ENCODE measurements at regions not wholly inside any gene's neighbourhood (a gene's known extent, or its start where the extent isn't known, plus 50 kb on each side); places are given as distances from the start of the nearest gene placed in this dataset.

DNA sequence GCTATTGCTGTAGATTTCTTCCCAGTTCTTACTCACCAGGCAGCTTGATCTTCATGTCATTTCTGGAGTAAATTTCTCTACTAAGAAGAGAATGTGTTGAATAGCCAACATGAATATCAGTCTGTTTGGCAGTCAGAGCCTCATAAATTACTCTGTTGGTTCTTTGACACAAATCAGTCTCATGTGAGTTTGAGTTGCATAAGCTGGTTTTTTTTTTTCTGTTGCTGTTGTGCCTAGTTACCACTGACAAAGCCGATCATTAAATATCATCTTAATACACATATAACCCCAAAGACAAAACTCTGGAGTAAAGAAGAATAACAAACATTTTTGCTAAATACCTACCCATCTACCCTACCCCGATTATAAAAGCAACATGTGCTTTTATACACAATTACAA is 240.5 kb upstream of the KCNJ16 start:
- no peaks in the 10 kb centered on the region for H3K27me3 Mint-ChIP-seq
- H3K36me3 Mint-ChIP-seq, result no peaks in the 10 kb centered on the region
- no peaks in the 10 kb centered on the region for H3K4me1 Mint-ChIP-seq
- H3K9me3 Mint-ChIP-seq, result no peaks in the 10 kb centered on the region
- H3K27ac Mint-ChIP-seq, result no peak overlapping the region
- H3K4me3 Mint-ChIP-seq, result no peak overlapping the region
- CTCF ChIA-PET, result no interaction called here
- DNase-seq, result no peak

DNA sequence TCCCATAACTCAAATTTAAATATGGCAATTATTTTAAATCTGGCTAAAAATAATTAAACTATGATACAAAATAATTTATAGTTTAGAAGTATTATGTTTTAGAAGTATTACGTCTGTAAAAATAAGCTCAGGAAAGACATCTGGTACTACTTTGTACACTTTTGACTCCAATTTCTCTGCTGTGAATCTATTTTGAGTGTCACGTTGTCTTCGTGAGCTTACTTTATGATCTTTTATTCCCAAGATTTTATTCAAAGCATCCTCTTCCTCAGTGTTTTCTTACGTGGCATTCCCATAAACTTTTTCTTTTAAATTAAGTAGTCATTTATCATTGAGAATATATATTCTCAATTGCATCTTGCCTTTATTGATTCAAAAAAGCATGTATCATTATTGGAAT is 223.3 kb upstream of the KCNJ16 start:
- H3K27me3 Mint-ChIP-seq, result no peaks in the 10 kb centered on the region
- H3K9me3 Mint-ChIP-seq, result peaks cover 4% of the 10 kb centered on the region
- CTCF ChIA-PET, result no interaction called here
- DNase-seq, result no peak
- no peak overlapping the region for H3K4me3 Mint-ChIP-seq
- H3K27ac Mint-ChIP-seq, result no peak overlapping the region
- no peaks in the 10 kb centered on the region for H3K4me1 Mint-ChIP-seq
- H3K36me3 Mint-ChIP-seq, result no peaks in the 10 kb centered on the region

DNA sequence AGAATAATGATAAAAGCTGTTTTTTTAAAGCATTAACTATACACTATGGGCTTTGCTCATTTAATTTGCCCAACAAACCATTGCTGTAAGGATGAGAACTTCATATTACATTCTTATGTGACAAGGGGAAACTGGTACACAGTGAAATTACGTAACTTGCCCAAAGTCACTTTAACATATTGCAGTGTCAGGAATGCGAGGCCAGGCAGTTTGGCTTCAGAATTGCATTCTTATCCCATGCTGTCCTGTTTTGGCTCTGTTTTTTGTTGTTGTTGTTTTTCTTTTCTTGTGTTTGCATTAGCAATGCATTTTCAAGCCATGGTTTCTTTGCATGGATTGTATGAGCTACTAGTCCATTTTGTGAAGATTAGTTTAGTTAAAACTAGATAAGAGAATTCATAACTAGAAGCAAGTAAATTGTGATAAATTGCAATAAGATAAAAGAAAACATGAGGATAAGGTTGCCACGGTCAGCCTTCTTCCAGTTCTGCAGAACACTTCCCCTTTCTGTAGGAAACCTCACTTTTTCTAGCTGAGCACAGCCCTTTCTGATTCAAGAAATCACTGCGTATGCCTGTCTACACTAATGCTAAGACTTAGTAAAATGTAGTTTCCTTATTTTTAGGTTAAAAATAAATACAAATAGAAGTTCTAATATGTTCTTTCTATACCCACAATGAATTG is 221.3 kb upstream of the KCNJ16 start:
- Mint-ChIP-seq H3K4me3 (no peak overlapping the region), H3K27ac (no peak overlapping the region), H3K36me3 (no peaks in the 10 kb centered on the region), H3K4me1 (no peaks in the 10 kb centered on the region), H3K27me3 (no peaks in the 10 kb centered on the region), H3K9me3 (peaks cover 2% of the 10 kb centered on the region)
- CTCF ChIA-PET, result interaction anchor here (0.8 kb wide), 1 partner anchor 23 kb away, joined by 3 read pairs; no protein-coding TSS in a partner anchor
- no peak for DNase-seq

DNA sequence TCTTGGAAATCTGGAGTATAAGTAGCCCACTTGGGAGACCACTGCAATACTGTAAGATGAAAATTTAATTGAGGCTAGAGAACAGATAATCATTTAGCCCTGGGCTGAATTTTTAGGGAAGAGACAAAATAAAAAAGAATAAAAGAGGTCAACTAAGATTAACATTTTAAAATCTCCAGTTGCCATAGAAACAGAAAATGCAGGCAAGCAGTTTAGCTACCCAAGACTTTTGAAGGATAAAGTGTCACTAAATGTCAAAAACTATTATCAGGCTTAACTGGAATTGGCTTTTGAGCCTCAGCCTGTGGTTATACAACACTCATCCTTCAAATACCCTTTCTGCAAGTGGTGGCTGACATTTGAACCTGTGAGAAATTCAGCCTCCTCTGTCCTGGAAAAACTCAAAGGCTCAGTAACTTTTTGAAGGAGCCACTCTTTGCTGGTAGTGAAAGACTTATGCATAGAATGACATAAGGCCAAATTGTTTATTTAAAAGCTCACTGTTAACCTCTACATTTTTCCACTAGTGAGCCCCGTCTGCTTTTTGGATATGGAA is 220.7 kb upstream of the KCNJ16 start:
- no peaks in the 10 kb centered on the region for H3K4me1 Mint-ChIP-seq
- CTCF ChIA-PET, result interaction anchor here (0.8 kb wide), 1 partner anchor 23 kb away, joined by 3 read pairs; no protein-coding TSS in a partner anchor
- H3K27me3 Mint-ChIP-seq, result no peaks in the 10 kb centered on the region
- H3K36me3 Mint-ChIP-seq, result no peaks in the 10 kb centered on the region
- no peak overlapping the region for H3K4me3 Mint-ChIP-seq
- no peak for DNase-seq
- H3K27ac Mint-ChIP-seq, result no peak overlapping the region
- H3K9me3 Mint-ChIP-seq, result peaks cover 5% of the 10 kb centered on the region

DNA sequence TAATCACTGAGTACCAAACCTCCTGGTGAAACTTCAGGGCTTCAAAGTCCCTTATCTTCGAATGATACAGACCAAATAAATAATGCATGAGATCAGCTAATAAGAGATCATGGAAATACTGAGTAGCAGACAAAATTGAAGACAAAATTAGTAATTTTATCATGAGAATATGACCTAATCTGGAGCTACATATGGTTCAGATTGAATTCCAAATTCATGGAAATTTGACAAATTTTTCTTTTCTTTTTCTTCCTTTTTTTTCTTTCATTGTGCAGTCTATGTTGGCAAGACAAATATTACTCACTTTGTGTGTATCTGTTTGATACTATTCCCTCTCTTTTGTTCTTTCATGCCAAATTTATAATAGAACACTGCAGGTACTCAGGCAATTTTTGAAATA is 218.1 kb upstream of the KCNJ16 start:
- Mint-ChIP-seq H3K27me3 (no peaks in the 10 kb centered on the region), H3K4me1 (no peaks in the 10 kb centered on the region), H3K27ac (no peak overlapping the region), H3K36me3 (no peaks in the 10 kb centered on the region), H3K9me3 (peaks cover 7% of the 10 kb centered on the region), H3K4me3 (no peak overlapping the region)
- no peak for DNase-seq
- CTCF ChIA-PET, result no interaction called here

DNA sequence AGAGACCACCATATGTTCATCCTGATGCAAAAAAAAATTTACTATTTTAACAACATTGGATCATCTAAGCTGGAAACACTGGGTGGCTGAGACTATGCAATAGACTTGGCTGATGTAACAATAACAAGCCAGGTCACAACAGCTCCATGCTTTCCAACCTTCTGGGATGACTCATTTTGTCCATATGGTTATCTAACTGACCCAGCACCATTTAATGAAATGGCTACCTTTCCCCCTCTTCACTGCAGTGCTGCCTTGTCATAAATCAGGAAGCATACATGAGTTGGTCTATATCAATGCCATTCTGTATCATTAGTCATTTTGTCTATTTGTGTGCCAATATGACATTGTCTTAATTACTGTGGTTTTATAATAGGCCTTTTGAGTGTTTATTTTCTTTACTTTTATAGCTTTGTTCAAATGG is 217.6 kb upstream of the KCNJ16 start:
- H3K36me3 Mint-ChIP-seq, result no peaks in the 10 kb centered on the region
- no peaks in the 10 kb centered on the region for H3K27me3 Mint-ChIP-seq
- no peak for DNase-seq
- no peak overlapping the region for H3K27ac Mint-ChIP-seq
- H3K4me3 Mint-ChIP-seq, result no peak overlapping the region
- H3K4me1 Mint-ChIP-seq, result no peaks in the 10 kb centered on the region
- H3K9me3 Mint-ChIP-seq, result peaks cover 7% of the 10 kb centered on the region
- CTCF ChIA-PET, result no interaction called here

DNA sequence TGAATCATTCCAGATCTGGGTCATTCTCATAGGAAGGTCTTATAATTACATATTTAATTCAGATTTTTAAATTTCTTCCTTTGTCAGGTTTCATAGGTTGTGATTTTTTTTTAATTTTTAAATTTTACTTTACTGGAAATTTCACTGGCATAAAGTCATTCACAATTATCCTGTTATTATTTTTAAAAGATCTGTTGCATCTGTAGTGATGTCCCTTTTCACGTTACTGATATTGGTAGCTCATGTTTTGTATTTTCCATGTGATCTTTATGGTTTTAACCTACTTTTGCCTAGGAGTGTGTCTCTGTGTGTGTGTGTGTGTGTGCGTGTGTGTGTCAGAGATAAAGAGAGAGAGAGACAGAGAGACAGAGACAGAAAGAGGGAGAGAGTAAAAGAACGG is 216.6 kb upstream of the KCNJ16 start:
- no peaks in the 10 kb centered on the region for H3K27me3 Mint-ChIP-seq
- peaks cover 7% of the 10 kb centered on the region for H3K9me3 Mint-ChIP-seq
- no peak overlapping the region for H3K27ac Mint-ChIP-seq
- H3K4me1 Mint-ChIP-seq, result no peaks in the 10 kb centered on the region
- DNase-seq, result no peak
- no peaks in the 10 kb centered on the region for H3K36me3 Mint-ChIP-seq
- H3K4me3 Mint-ChIP-seq, result no peak overlapping the region
- CTCF ChIA-PET, result no interaction called here

DNA sequence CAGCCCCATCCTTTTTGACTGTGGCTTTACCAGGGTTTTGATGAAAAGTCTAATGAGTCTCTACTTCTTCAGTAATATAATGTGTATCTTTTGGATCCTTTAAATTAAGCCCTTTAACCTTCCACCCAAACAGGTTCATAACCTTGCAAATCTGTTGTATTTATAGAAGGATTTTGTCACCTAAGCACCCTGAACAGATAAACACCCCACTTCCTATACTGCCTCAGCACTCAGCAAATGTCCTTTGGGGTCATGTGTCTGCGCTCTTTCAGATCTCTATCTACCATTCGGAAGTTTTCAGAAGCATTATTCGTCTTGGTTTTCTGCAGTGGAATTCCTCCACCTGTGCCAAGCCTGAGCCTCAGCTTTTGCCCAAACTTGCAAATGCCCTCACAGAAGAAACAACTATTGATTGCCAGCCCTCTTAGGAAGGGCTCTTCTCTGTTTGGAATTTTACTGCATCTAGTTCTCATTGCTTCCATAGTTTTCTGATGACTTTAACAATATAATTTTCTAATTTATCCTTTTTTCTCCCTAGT is 214.8 kb upstream of the KCNJ16 start:
- CTCF ChIA-PET, result no interaction called here
- DNase-seq, result no peak
- no peak overlapping the region for H3K4me3 Mint-ChIP-seq
- no peak overlapping the region for H3K27ac Mint-ChIP-seq
- H3K27me3 Mint-ChIP-seq, result no peaks in the 10 kb centered on the region
- peaks cover 7% of the 10 kb centered on the region for H3K9me3 Mint-ChIP-seq
- H3K4me1 Mint-ChIP-seq, result no peaks in the 10 kb centered on the region
- H3K36me3 Mint-ChIP-seq, result no peaks in the 10 kb centered on the region

DNA sequence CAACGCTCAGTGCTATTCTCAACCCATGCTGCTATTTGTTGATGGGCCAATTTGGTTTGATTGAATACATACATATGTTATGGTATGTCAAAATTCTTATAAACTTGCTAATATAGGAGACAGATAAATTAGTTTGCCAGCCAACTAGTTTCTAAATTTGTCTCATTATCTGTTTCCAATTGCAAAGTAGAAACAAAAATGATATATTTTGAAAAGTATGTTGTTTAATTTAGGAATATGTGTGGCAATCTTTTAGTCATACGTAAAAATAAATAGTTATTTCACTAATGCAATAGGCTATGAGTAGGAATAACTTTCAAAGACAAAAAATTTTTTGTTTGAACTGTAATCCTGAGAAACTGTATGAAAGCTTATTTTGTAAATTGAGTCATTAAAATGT is 210.6 kb upstream of the KCNJ16 start:
- no peak overlapping the region for H3K4me3 Mint-ChIP-seq
- no peaks in the 10 kb centered on the region for H3K27me3 Mint-ChIP-seq
- H3K9me3 Mint-ChIP-seq, result peaks cover 8% of the 10 kb centered on the region
- DNase-seq, result no peak
- no peaks in the 10 kb centered on the region for H3K36me3 Mint-ChIP-seq
- no peak overlapping the region for H3K27ac Mint-ChIP-seq
- CTCF ChIA-PET, result no interaction called here
- no peaks in the 10 kb centered on the region for H3K4me1 Mint-ChIP-seq

DNA sequence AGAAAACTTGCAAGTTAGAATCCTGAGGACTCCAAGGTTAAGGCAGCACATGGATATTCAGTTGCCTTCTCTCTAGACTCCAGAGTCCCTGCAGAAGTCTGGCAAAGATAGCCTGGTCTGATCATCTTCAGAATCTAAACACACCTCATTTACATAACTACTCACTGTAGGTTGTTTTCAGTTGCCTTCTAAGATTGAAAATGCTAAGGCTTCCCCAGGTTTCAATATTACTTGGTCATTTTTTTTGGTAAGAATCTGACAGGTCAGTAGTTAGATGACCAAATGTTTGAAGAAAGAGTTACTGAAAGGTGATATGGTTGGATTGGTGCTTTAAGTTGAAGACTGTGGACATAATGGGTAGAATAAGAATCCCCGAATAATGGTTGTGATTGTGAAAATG is 205.4 kb upstream of the KCNJ16 start:
- Mint-ChIP-seq H3K27me3 (no peaks in the 10 kb centered on the region), H3K9me3 (peaks cover 7% of the 10 kb centered on the region), H3K4me1 (no peaks in the 10 kb centered on the region), H3K4me3 (no peak overlapping the region), H3K36me3 (no peaks in the 10 kb centered on the region), H3K27ac (no peak overlapping the region)
- DNase-seq, result no peak
- CTCF ChIA-PET, result no interaction called here

DNA sequence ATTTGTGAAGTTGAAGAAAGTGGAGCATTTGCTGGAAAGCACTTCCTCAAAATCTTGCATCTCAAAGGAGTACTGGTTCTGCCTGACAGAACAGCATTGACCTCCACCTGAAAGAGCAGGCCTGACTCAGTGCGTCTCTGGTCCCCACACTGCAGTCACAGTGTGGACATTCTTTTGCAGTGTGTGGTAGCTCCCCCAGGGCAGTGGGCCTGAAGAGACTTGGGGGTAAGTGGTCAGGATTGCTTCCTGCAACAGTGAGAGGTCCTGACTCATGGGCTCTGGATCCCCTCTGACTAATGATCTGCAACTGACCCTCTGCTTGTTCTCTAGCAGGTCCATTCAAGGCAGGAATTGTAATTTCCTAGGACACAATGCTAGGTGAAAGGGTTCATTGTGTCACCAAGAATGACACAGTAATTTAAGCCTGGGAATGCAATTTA is 204.9 kb upstream of the KCNJ16 start:
- H3K4me1 Mint-ChIP-seq, result no peaks in the 10 kb centered on the region
- no peaks in the 10 kb centered on the region for H3K36me3 Mint-ChIP-seq
- DNase-seq, result no peak
- no peak overlapping the region for H3K27ac Mint-ChIP-seq
- no peak overlapping the region for H3K4me3 Mint-ChIP-seq
- H3K27me3 Mint-ChIP-seq, result no peaks in the 10 kb centered on the region
- CTCF ChIA-PET, result no interaction called here
- H3K9me3 Mint-ChIP-seq, result peaks cover 7% of the 10 kb centered on the region

DNA sequence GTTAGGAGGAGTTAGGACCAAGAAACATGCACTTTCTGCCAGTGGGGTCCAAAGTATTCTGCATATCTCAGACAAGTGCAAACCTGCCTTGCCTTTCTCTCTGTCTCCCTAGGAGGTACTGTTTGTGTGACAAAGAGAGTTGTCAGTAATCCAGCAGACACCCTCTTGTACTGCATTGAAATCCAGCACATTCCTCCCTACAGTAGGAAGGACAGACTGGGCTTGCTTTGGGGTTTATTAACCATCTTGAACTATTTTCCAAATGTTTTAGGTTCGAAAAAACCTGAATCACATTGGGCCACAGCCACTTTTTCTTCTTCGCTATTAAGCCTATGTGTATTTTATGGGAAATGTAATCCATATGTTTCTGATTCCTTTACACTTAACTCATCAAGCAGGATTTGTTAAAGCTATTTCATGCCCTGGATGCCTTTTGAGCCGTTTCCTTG is 204.2 kb upstream of the KCNJ16 start:
- no peaks in the 10 kb centered on the region for H3K27me3 Mint-ChIP-seq
- H3K4me1 Mint-ChIP-seq, result no peaks in the 10 kb centered on the region
- no peaks in the 10 kb centered on the region for H3K36me3 Mint-ChIP-seq
- CTCF ChIA-PET, result no interaction called here
- DNase-seq, result no peak
- H3K4me3 Mint-ChIP-seq, result no peak overlapping the region
- H3K27ac Mint-ChIP-seq, result no peak overlapping the region
- peaks cover 7% of the 10 kb centered on the region for H3K9me3 Mint-ChIP-seq

DNA sequence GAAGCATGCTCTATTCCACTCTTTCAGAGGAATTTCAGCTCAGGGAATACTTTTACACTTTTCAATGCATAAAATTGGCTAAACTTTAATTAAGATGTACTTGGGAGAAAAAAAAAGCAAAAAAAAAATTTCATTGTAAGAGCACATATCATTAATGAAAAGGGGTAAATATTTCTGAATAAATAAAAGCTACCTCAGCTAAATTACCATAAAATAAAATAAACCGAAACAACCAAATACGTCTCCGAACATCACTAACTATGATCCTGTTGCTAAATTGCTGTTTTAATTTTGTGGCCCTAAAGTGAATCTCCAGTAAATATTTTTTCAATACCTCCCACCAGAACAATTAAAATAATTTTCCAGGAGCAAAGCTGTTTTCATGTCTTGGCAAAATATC is 203.7 kb upstream of the KCNJ16 start:
- Mint-ChIP-seq H3K27ac (no peak overlapping the region), H3K27me3 (no peaks in the 10 kb centered on the region), H3K4me1 (no peaks in the 10 kb centered on the region), H3K36me3 (no peaks in the 10 kb centered on the region), H3K4me3 (no peak overlapping the region), H3K9me3 (peaks cover 7% of the 10 kb centered on the region)
- CTCF ChIA-PET, result no interaction called here
- DNase-seq, result no peak

DNA sequence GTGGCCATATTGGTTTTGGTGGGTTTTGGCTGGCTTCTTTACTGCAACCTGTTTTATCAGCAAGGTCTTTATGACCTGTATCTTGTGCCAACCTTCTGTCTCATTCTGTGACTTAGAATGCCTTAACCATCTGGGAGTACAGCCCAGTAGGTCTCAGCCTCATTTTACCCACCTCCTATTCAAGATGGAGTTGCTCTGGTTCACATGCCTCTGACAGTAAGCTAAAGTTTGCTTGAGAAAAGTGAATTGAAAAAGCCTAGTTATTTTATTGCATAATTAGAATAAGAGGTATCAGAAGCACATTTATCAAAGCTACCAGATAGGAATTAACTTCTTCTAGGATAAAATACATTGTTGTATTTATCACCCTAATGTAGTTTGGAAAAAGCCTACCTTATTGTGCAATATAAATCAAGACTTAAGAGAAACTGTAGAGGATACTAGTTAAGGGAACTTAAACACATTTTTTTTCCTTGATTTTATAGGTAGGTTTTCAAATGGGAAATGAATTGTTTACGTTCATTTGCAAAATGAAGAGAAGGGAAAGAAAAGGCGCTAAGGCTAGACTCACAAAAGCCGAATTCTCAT is 202.3 kb upstream of the KCNJ16 start:
- Mint-ChIP-seq H3K4me3 (no peak overlapping the region), H3K36me3 (no peaks in the 10 kb centered on the region), H3K9me3 (peaks cover 7% of the 10 kb centered on the region), H3K4me1 (no peaks in the 10 kb centered on the region), H3K27me3 (no peaks in the 10 kb centered on the region), H3K27ac (no peak overlapping the region)
- CTCF ChIA-PET, result no interaction called here
- no peak for DNase-seq

DNA sequence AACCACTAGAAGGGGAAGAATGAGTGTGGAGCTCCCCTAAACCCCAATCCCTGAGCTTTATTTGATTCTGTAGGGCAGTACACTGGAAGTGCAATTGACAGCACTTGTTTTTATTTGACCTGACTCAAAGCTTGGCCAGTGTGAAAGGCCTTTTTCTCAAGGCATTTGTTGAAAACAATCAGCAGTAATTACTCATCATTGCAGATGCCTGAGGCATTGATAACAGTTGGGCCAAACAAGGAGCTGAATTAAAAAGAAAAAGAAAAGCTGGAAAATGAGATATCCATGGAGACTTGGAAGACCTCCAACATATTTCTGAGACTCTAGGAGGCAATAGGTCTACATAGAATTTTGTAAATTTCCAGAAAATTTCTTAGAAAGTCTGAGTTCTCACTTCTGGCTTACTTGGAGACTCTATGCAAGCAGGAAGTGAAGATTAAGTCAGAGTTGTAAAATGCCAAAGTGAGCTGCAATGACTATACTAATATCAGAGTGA is 200.8 kb upstream of the KCNJ16 start:
- no peaks in the 10 kb centered on the region for H3K4me1 Mint-ChIP-seq
- H3K4me3 Mint-ChIP-seq, result no peak overlapping the region
- no peaks in the 10 kb centered on the region for H3K36me3 Mint-ChIP-seq
- H3K27me3 Mint-ChIP-seq, result no peaks in the 10 kb centered on the region
- no peak for DNase-seq
- peaks cover 2% of the 10 kb centered on the region for H3K9me3 Mint-ChIP-seq
- CTCF ChIA-PET, result no interaction called here
- no peak overlapping the region for H3K27ac Mint-ChIP-seq

All from activated naive CD4-positive, alpha-beta T cell treated with anti-CD3 and anti-CD28 coated beads, Interleukin-2, amount 10 ng/mL, durations not matched to agents 7 days and 5 days (primary cell).